HS-5 (cell line): ENCODE measurements at regions not wholly inside any gene's neighbourhood (a gene's known extent, or its start where the extent isn't known, plus 50 kb on each side); places are given as distances from the start of the nearest gene placed in this dataset.

Source experiments
- DNase-seq: peaks from one replicate; pipeline ENCODE4 v3.0.0-alpha.2; 2012; ENCODE audit warnings: low read depth

GRCh38 chr22:26732284-26732683 is 74.9 kb downstream of the MIAT start:
- DNase-seq: no peak

- no peak for DNase-seq
Measured at GRCh38 chr22:26734339-26735018, 77.1 kb downstream of the MIAT start.

DNA sequence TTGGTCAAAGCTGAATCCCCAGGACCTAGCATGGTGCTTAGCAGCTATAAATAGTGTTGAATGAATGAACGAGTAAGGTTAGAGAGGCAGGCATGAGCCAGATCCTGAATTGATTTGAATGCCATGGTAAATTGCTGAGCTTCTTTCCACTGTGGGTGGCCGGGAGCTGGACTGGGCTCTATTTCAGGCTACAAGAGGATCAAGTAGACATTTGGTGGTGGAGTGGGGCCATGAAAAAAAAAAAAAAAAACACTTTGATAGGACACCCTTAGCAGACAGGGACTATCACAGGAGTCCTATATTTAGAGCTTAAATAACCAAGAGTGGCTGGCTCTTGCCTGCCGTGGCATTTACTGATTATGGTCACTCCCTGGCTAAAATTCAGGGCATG is 77.6 kb downstream of the MIAT start:
- DNase-seq: no peak

DNA sequence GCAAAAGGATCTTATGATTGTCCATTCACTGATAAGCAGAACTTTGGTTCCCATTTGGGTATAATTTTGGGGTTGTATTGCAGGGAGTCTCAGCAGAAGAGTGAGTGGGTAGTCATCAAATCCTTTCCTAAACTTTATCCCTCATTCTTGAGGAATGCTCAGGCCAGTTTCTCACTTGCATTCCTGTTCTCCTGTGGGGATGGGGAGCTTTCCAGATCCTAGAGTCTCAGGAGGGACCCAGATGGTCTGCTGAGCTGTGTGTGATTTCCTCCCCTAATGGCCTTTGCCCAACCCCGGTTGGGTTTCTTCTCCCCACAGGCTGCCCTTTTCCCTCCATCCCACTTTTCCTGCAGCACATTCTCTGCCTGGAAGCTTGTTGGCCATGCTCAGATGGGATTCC is 79.9 kb downstream of the MIAT start:
- DNase-seq: no peak

- no peak for DNase-seq
Measured at GRCh38 chr22:26740253-26740652, 82.9 kb downstream of the MIAT start.

DNA sequence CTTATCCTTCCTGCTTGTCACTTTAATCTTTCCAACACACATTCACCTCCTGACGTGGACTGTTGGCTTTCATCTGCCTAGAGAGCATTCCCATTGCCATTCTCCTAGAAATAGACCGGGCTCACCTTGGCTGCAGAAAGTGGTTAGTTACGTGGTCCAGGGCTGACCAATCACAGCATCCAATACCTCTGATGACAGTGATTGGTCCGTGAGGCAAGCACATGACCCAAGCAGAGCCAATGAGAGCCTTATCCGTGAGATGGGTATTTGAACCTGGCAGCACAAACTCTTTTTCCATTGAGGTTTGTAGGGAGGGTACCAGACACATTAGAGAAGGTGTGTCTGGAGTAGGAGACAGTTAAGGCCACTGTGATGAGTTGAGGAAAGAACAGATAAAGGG is 85.8 kb downstream of the MIAT start:
- no peak for DNase-seq

GRCh38 chr22:26744892-26745808 is 87.8 kb downstream of the MIAT start:
- DNase-seq: no peak

- DNase-seq: no peak
Measured at GRCh38 chr22:26746311-26746710, 88.9 kb downstream of the MIAT start.

DNA sequence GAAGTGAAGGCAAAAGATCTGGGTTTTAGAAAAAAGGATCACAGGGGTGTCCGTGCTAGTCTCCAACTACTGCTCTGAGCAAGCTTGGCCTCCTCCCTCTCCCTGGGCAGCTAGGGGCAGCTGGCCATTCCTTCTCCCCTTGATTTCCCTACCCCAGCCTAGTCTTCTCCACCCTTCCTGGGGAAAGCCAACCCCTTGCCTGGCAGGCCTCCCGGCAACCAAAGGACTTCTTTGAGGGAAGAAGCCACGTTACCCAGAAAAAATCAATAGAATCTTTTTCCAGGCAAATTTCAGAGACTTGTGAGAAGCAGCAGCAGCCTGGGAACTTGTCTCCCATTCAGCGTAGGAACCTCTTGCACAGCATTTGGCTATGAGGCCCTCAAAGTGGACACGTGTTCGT is 91.5 kb downstream of the MIAT start:
- no peak for DNase-seq

DNA sequence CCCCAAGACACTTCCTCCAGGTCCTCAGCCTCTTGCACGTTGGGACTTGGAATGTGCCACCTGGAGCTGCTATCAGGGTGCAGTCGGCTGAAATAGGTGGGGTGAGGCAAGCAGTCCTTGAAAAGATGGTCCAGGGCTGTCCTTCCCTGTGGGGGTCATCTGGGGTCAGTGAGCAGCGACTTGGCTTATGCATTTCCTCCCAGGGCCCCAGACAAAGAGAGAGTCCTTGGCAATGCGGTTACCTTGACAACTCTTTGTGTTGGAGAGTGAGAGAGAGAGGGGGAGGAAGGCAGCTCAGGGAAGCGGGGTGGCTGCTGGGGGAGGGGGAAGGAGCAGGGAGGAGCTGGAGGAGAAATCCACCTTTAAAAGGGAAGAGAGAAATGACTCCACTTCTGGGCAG is 93.8 kb downstream of the MIAT start:
- DNase-seq: no peak

- DNase-seq: no peak
Measured at GRCh38 chr22:26753125-26753862, 95.9 kb downstream of the MIAT start.

DNA sequence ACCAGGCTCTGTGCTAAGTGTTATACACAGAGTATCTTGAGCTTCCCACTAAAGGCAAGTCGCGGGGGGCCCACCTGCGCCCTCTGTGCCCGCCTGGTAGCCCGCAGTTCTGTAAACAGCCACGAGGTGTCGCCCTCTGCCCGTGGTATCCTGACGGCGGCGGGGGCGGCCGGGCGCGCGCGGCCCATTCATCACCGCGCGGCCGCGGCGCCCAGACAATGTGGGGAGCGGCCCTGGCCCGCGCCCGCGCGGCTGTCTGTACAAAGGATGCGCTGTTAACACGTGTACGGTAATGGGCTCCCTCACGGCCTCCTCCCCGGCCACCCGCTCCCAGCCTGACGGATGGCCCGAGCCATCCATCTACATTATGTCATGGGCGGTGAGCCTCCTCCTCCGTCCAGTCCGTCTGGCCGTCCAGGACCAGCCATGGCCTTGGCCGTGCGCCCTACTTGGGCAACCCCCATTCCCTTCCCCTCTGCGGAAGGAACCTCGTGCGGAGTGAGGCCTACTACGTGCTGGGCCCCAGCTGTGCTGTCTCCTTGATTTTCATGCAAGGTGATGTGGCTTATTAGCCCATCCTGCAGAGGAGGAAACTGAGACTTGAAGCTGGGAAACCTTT is 99.4 kb downstream of the MIAT start:
- no peak for DNase-seq

- DNase-seq: no peak
Measured at GRCh38 chr22:26757496-26757895, 100.1 kb downstream of the MIAT start.

GRCh38 chr22:26762503-26763472 is 105.4 kb downstream of the MIAT start:
- no peak for DNase-seq

GRCh38 chr22:26763633-26764361 is 106.4 kb downstream of the MIAT start:
- peak; percentile 75 for DNase-seq

DNA sequence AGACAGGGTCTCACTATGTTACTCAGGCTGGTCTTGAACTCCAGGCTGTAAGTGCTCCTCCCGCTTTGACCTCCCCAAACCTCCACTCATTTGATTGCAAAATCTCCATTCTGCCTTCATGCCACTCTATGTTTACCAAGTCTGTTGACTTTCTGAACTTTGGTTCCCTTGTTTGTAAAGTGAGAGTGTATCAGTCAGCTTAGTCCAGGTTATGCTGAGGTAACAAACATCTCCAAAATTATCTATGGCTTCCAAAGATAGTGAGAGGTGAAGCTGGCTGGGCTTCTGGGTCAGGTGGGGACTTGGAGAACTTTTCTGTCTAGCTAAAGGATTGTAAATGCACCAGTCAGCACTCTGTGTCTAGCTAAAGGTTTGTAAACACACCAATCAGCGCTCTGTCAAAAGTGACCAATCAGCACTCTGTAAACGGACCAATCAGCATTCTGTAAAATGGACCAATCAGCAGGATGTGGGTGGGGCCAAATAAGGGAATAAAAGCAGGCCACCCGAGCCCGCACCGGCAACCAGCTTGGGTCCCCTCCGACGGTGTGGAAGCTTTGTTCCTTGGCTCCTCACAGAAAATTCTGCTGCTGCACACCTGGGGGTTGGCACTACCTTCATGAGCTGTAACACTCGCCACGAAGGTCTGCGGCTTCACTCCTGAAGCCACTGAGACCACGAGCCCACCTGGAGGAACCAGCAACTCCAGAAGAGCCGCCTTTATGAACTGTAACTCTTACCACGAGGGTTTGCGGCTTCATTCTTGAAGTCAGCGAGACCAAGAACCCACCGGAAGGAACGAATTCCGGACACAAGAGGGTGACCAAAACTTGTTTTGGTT is 109.3 kb downstream of the MIAT start:
- no peak for DNase-seq

GRCh38 chr22:26767351-26768155 is 110.2 kb downstream of the MIAT start:
- no peak for DNase-seq

DNA sequence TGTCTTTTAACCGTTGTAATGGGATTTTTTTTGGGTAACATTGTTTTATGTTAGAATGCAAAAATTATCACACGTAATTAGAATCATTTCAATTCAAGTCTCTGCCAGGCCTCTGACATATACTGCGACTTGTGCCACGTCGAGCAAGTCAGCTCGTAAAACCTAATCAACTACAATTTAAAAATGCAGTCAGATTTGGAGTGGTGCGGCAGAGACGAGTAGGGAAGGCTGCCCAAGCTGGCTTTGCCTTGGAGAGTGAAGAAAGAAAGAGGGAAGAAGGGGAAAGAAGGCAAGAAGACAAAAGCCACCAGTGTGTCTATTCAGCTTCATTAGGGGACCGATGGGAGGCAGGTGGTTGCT is 110.7 kb downstream of the MIAT start:
- DNase-seq: no peak

DNA sequence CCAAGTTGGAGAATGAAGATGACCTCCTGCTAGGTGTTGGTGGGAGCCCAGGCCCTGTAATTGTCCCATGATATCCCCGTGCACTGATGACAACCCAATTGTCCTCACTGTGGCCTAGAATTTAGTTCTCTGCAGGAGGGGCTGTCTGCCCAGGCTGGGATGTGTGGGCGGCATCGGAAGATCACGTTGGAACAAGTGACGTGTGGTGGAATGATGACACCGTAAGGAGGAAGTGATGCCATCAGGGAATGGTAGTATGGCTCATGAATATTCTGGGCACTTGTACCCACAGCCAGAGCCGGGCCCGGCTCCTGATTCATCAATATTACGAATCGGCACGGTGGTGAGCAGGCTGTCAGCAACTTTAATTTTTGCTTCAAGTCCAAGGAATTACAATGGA is 111.6 kb downstream of the MIAT start:
- DNase-seq: no peak
